H1 (cell line): ENCODE measurements at regions not wholly inside any gene's neighbourhood (a gene's known extent, or its start where the extent isn't known, plus 50 kb on each side); places are given as distances from the start of the nearest gene placed in this dataset.
"Not testable (repeated sequence)": the region's sequence is repeated elsewhere in the genome, so short reads cannot be mapped to it uniquely, and the experiment has no call there.

Experiments
- CTCF ChIA-PET: fragments of 300-600 bp; sonication (Branson Sonifier 250); formaldehyde crosslinking; loops from one replicate; lab custom pipeline; 2021; ENCODE audit not compliant: partially characterized antibody; lab: Charles Lee
- POLR2A ChIA-PET: fragments of 300-600 bp; sonication (Branson Sonifier 250); formaldehyde crosslinking; loops from one replicate; lab custom pipeline; 2021; ENCODE audit warnings: inconsistent platforms; ENCODE audit not compliant: partially characterized antibody; lab: Charles Lee
- DNase-seq, 2 experiments: peaks; one replicate each; pipeline versions ENCODE4 v3.0.0 to v3.0.0-alpha.2; 2010 to 2022; ENCODE audit warnings: low spot score in 2 of 2, low read depth in 1 of 2, mixed read lengths in 1 of 2
- FAIRE-seq: peaks from 2 replicates; lab custom pipeline; 2011; peaks lifted over from hg19 to GRCh38; lab: Jason Lieb, UNC
- H2AFZ ChIP-seq: 2 replicates; pipeline ENCODE4 v1.8.1; 2012; ENCODE audit warnings: low read length, inconsistent platforms
- H2AK5ac ChIP-seq: 2 replicates; pipeline ENCODE4 v1.6.1; 2013; ENCODE audit warnings: low read depth, low read length
- H2BK120ac ChIP-seq: replicated peaks from 2 replicates; pipeline ENCODE3; 2013; ENCODE audit warnings: low read depth, low read length, inconsistent platforms
- H2BK12ac ChIP-seq: 2 replicates; pipeline ENCODE4 v1.6.1; 2013; ENCODE audit warnings: low read depth, low read length
- H2BK15ac ChIP-seq: 2 replicates; pipeline ENCODE4 v1.6.1; 2013; ENCODE audit warnings: low read length
- H2BK20ac ChIP-seq: 2 replicates; pipeline ENCODE4 v1.6.1; 2013; ENCODE audit warnings: low read length
- H2BK5ac ChIP-seq: 2 replicates; pipeline ENCODE4 v1.6.1; 2013; ENCODE audit warnings: low read depth, low read length
- H3K14ac ChIP-seq: 2 replicates; pipeline ENCODE4 v1.6.1; 2013; ENCODE audit warnings: inconsistent platforms; ENCODE audit not compliant: insufficient read length
- H3K18ac ChIP-seq: 2 replicates; pipeline ENCODE4 v1.6.1; 2013; ENCODE audit warnings: low read length; ENCODE audit errors: extremely low read depth
- H3K23ac ChIP-seq: 2 replicates; pipeline ENCODE4 v1.6.1; 2013; ENCODE audit warnings: inconsistent platforms; ENCODE audit not compliant: insufficient read length
- H3K23me2 ChIP-seq: 2 replicates; pipeline ENCODE4 v1.6.1; 2013; ENCODE audit warnings: low read depth, low read length
- H3K27ac ChIP-seq: 2 replicates; pipeline ENCODE4 v1.6.1; 2011; ENCODE audit warnings: low read depth, low read length, inconsistent platforms
- H3K27me3 ChIP-seq, 4 experiments: replicated peaks in 1 of 4; 1 replicate in 1 of 4; 2 replicates in 3 of 4; pipeline versions ENCODE4 v1.6.1 to v1.8.1; 2011 to 2013; ENCODE audit warnings: low read length in 3 of 4, mild to moderate bottlenecking in 3 of 4, inconsistent platforms in 2 of 4, mixed read lengths in 2 of 4, moderate library complexity in 1 of 4; ENCODE audit not compliant: control insufficient read depth in 3 of 4, insufficient read depth in 3 of 4; ENCODE audit errors: extremely low read depth in 1 of 4
- H3K36me3 ChIP-seq, 4 experiments: 2 replicates each; pipeline versions ENCODE4 v1.6.1 to v1.8.1; 2011 to 2013; ENCODE audit warnings: mild to moderate bottlenecking in 4 of 4, low read length in 3 of 4, moderate library complexity in 2 of 4, control low read depth in 1 of 4, inconsistent platforms in 1 of 4; ENCODE audit not compliant: insufficient read depth in 4 of 4, control insufficient read depth in 2 of 4
- H3K4ac ChIP-seq: replicated peaks from 2 replicates; pipeline ENCODE3; 2013; ENCODE audit warnings: low read length, low read depth, mixed read lengths, inconsistent platforms; ENCODE audit not compliant: insufficient read length
- H3K4me1 ChIP-seq, 4 experiments: replicated peaks in 1 of 4; 1 replicate in 1 of 4; 2 replicates in 3 of 4; pipeline versions ENCODE4 v1.6.1 to v1.8.1; 2011 to 2013; ENCODE audit warnings: low read length in 3 of 4, inconsistent platforms in 2 of 4, mixed read lengths in 1 of 4; ENCODE audit not compliant: insufficient read depth in 4 of 4, control insufficient read depth in 3 of 4
- H3K4me2 ChIP-seq, 2 experiments: 2 replicates each; pipeline versions ENCODE4 v1.6.1 to v1.8.1; 2011 to 2013; ENCODE audit warnings: low read depth in 2 of 2, low read length in 2 of 2, control low read depth in 1 of 2, inconsistent platforms in 1 of 2, mild to moderate bottlenecking in 1 of 2; ENCODE audit not compliant: insufficient read depth in 1 of 2
- H3K4me3 ChIP-seq, 4 experiments: fragments of 200-600, 300-600 bp in 1 of 4; sonication (generic), shearing (Covaris generic), sonication (Bioruptor Twin) in 1 of 4; 2 replicates each; pipeline versions ENCODE4 v1.5.1 to v1.8.1; 2011 to 2016; ENCODE audit warnings: low read length in 4 of 4, low read depth in 3 of 4, control low read depth in 2 of 4, inconsistent platforms in 2 of 4, mild to moderate bottlenecking in 2 of 4, mixed read lengths in 1 of 4, moderate library complexity in 1 of 4; ENCODE audit not compliant: insufficient read depth in 2 of 4; ENCODE audit errors: extremely low read depth in 1 of 4
- H3K56ac ChIP-seq: replicated peaks from 2 replicates; pipeline ENCODE3; 2013; ENCODE audit warnings: low read depth, mild to moderate bottlenecking, mixed read lengths, low read length, inconsistent platforms; ENCODE audit not compliant: insufficient read length
- H3K79me1 ChIP-seq: 2 replicates; pipeline ENCODE4 v1.6.1; 2013; ENCODE audit warnings: low read depth, low read length, control low read depth
- H3K79me2 ChIP-seq, 2 experiments: 2 replicates each; pipeline versions ENCODE4 v1.6.1 to v1.8.1; 2012 to 2013; ENCODE audit warnings: low read length in 2 of 2, mild to moderate bottlenecking in 2 of 2, inconsistent platforms in 1 of 2; ENCODE audit not compliant: insufficient read depth in 2 of 2, control insufficient read depth in 1 of 2
- H3K9ac ChIP-seq, 4 experiments: replicated peaks in 1 of 4; 1 replicate in 1 of 4; 2 replicates in 3 of 4; pipeline versions ENCODE4 v1.6.1 to v1.8.1; 2011 to 2013; ENCODE audit warnings: low read depth in 3 of 4, low read length in 3 of 4, control low read depth in 2 of 4, mild to moderate bottlenecking in 2 of 4, moderate library complexity in 2 of 4, inconsistent platforms in 1 of 4; ENCODE audit errors: extremely low read depth in 1 of 4
- H3K9me3 ChIP-seq, 2 experiments: 2 replicates each; pipeline versions ENCODE4 v1.6.1 to v1.8.1; 2012 to 2013; ENCODE audit warnings: mild to moderate bottlenecking in 2 of 2, moderate library complexity in 2 of 2, control low read depth in 1 of 2, inconsistent platforms in 1 of 2, low read depth in 1 of 2, low read length in 1 of 2, mixed read lengths in 1 of 2; ENCODE audit not compliant: insufficient read depth in 2 of 2
- H4K20me1 ChIP-seq, 2 experiments: replicated peaks in 1 of 2; 2 replicates each; pipeline versions ENCODE3 to v1.8.1; 2011 to 2013; ENCODE audit warnings: inconsistent platforms in 2 of 2, low read length in 2 of 2, mild to moderate bottlenecking in 1 of 2; ENCODE audit not compliant: insufficient read depth in 2 of 2, control insufficient read depth in 1 of 2
- H4K5ac ChIP-seq: 2 replicates; pipeline ENCODE4 v1.6.1; 2013; ENCODE audit warnings: low read length, low read depth, mixed read lengths, inconsistent platforms; ENCODE audit not compliant: insufficient read length
- H4K8ac ChIP-seq: 2 replicates; pipeline ENCODE4 v1.8.0; 2013; ENCODE audit warnings: mild to moderate bottlenecking, moderate library complexity, low read length, inconsistent platforms; ENCODE audit not compliant: insufficient read depth; ENCODE audit errors: extremely low read depth
- H4K91ac ChIP-seq: replicated peaks from 2 replicates; pipeline ENCODE3; 2013; ENCODE audit warnings: low read length, mixed read lengths, inconsistent platforms; ENCODE audit not compliant: insufficient read length
- BCL11A ChIP-seq, 2 experiments: IDR thresholded peaks; one replicate each; pipeline ENCODE4 v1.6.1; 2011; ENCODE audit warnings: low read depth in 2 of 2, low read length in 2 of 2, mild to moderate bottlenecking in 2 of 2
- CREB1 ChIP-seq: IDR thresholded peaks from 2 replicates; pipeline ENCODE4 v1.6.1; 2012; ENCODE audit warnings: inconsistent platforms
- HDAC2 ChIP-seq, 2 experiments: fragments of 300-600 bp in 1 of 2; sonication (generic) in 1 of 2; IDR thresholded peaks; 2 replicates each; pipeline ENCODE4 v1.6.1; 2011 to 2012; ENCODE audit warnings: low read depth in 2 of 2, low read length in 2 of 2, mild to moderate bottlenecking in 2 of 2, moderate library complexity in 2 of 2, borderline replicate concordance in 1 of 2, inconsistent platforms in 1 of 2
- NRF1 ChIP-seq: IDR thresholded peaks from 2 replicates; pipeline ENCODE4 v1.6.1; 2011; ENCODE audit warnings: mild to moderate bottlenecking, low read depth, low read length, improper control_type of control experiment
- SIRT6 ChIP-seq: IDR thresholded peaks from one replicate; pipeline ENCODE4 v1.7.1; 2012; ENCODE audit warnings: low read length, inconsistent platforms
- SIX5 ChIP-seq: IDR thresholded peaks from 2 replicates; pipeline ENCODE4 v1.6.1; 2011; ENCODE audit warnings: mild to moderate bottlenecking, low read depth, low read length
- TEAD4 ChIP-seq: IDR thresholded peaks from 2 replicates; pipeline ENCODE4 v1.6.1; 2012; ENCODE audit warnings: low read depth, low read length, inconsistent platforms, mixed read lengths
- USF2 ChIP-seq: IDR thresholded peaks from 2 replicates; pipeline ENCODE4 v1.6.1; 2011; ENCODE audit warnings: low read length, improper control_type of control experiment
- WGBS, 2 experiments: shearing (Covaris generic) in 1 of 2; methylation state at CpG; one replicate each; pipeline versions ENCODE4 v1.1.6 to v1.1.7; 2013 to 2015; ENCODE audit warnings: low lambda C conversion rate in 2 of 2, mixed read lengths in 2 of 2, inconsistent platforms in 1 of 2, low coverage in 1 of 2, missing lambda C conversion rate in 1 of 2; ENCODE audit not compliant: insufficient replicate concordance in 2 of 2, insufficient coverage in 1 of 2, insufficient read length in 1 of 2; ENCODE audit errors: extremely low coverage in 1 of 2, missing lambda C conversion rate in 1 of 2; 5-methylcytosine and 5-hydroxymethylcytosine counted together

- TF ChIP-seq CREB1, result no peak
- no peak for TF ChIP-seq HDAC2 (IDR thresholded peaks at IDR 0.05; ENCODE audit: borderline replicate concordance in 1 of 2, low read depth in 2 of 2, low read length in 2 of 2)
- no peak for TF ChIP-seq NRF1
- no peak for TF ChIP-seq SIRT6
- TF ChIP-seq SIX5, result no peak
- TF ChIP-seq TEAD4, result no peak
- TF ChIP-seq BCL11A (IDR thresholded peaks at IDR 0.05; ENCODE audit: low read depth in 2 of 2, low read length in 2 of 2), result no peak
- TF ChIP-seq USF2, result no peak
- TF ChIP-seq, all 59 proteins: peak for 0
These were observed 227.8 kb downstream of the NDUFA10 start (continued) for GRCh38 chr2:239797316-239797715.

GRCh38 chr2:239795761-239796160, 229.4 kb downstream of the NDUFA10 start:
- H3K4ac ChIP-seq, H3K4me1 ChIP-seq, CTCF ChIA-PET, H3K4me3 ChIP-seq, H3K27ac ChIP-seq, POLR2A ChIA-PET, H3K23ac ChIP-seq, H3K56ac ChIP-seq, H3K9me3 ChIP-seq, H2BK5ac ChIP-seq, H2BK12ac ChIP-seq, H3K9ac ChIP-seq, H2AFZ ChIP-seq, H3K27me3 ChIP-seq, H3K4me2 ChIP-seq, H2AK5ac ChIP-seq, H3K14ac ChIP-seq, H4K20me1 ChIP-seq, H3K23me2 ChIP-seq, H3K79me1 ChIP-seq, FAIRE-seq, DNase-seq, H4K91ac ChIP-seq, H3K79me2 ChIP-seq, H4K8ac ChIP-seq, H4K5ac ChIP-seq, H3K36me3 ChIP-seq, H2BK20ac ChIP-seq, H2BK120ac ChIP-seq, H3K18ac ChIP-seq, H2BK15ac ChIP-seq: not testable (repeated sequence)
- WGBS, 2 experiments, result no CpG with 5 or more reads among the region's 17 CpGs
